WTC11 (cell line): ENCODE measurements at regions not wholly inside any gene's neighbourhood (a gene's known extent, or its start where the extent isn't known, plus 50 kb on each side); places are given as distances from the start of the nearest gene placed in this dataset.

Experiments
- ATAC-seq: fragments of 200-7000 bp; cut with Tn5 transposase; 2 replicates; pipeline ENCODE4 v1.10.0; 2021; ENCODE audit warnings: mild to moderate bottlenecking, moderate library complexity
- CTCF ChIA-PET: fragments of 300-600 bp; sonication (Branson Sonifier 250); formaldehyde crosslinking; loops from one replicate; lab custom pipeline; 2021; ENCODE audit warnings: antibody characterized with exemption; lab: Charles Lee
- POLR2A ChIA-PET: fragments of 350-600 bp; sonication (Branson Sonifier 250); formaldehyde crosslinking; loops from one replicate; lab custom pipeline; 2021; ENCODE audit warnings: antibody characterized with exemption; lab: Charles Lee
- DNase-seq: peaks from one replicate; pipeline ENCODE4 v3.0.0; 2021; ENCODE audit warnings: low spot score
- H3K27ac Mint-ChIP-seq: 2 replicates; pipeline ENCODE4 v1.8.0; 2021; ENCODE audit warnings: mixed read lengths
- H3K27me3 Mint-ChIP-seq: 2 replicates; pipeline ENCODE4 v1.8.0; 2021; ENCODE audit warnings: low read depth, mild to moderate bottlenecking, moderate library complexity, mixed read lengths
- H3K36me3 Mint-ChIP-seq: 2 replicates; pipeline ENCODE4 v1.8.0; 2021; ENCODE audit warnings: mixed read lengths
- H3K4me1 Mint-ChIP-seq: 2 replicates; pipeline ENCODE4 v1.8.0; 2022; ENCODE audit warnings: mixed read lengths
- H3K4me3 Mint-ChIP-seq: 2 replicates; pipeline ENCODE4 v1.8.0; 2021; ENCODE audit warnings: mild to moderate bottlenecking, moderate library complexity, mixed read lengths
- H3K9me3 Mint-ChIP-seq: 2 replicates; pipeline ENCODE4 v1.8.0; 2021; ENCODE audit warnings: mixed read lengths
- CREB1 ChIP-seq: sonication (generic); formaldehyde crosslinking; IDR thresholded peaks from 2 replicates; pipeline ENCODE4 v1.8.0; 2023; ENCODE audit warnings: mild to moderate bottlenecking, missing genetic modification reagents
- CREM ChIP-seq: sonication (generic); formaldehyde crosslinking; IDR thresholded peaks from 2 replicates; pipeline ENCODE4 v1.8.1; 2022; ENCODE audit warnings: mild to moderate bottlenecking, missing genetic modification reagents, moderate library complexity
- ETV6 ChIP-seq: sonication (generic); formaldehyde crosslinking; IDR thresholded peaks from 2 replicates; pipeline ENCODE4 v1.8.1; 2022; ENCODE audit warnings: mild to moderate bottlenecking, missing genetic modification reagents
- GTF2I ChIP-seq: fragments of 250-450 bp; sonication (Bioruptor Pico); conservative IDR thresholded peaks from 2 replicates; pipeline ENCODE4 v1.4.0; 2021; ENCODE audit warnings: mild to moderate bottlenecking
- KAT7 ChIP-seq: sonication (generic); formaldehyde crosslinking; IDR thresholded peaks from 2 replicates; pipeline ENCODE4 v1.8.1; 2023; ENCODE audit warnings: missing genetic modification reagents, mild to moderate bottlenecking, borderline replicate concordance
- NR1H2 ChIP-seq: sonication (generic); formaldehyde crosslinking; IDR thresholded peaks from 2 replicates; pipeline ENCODE4 v1.9.0; 2021; ENCODE audit warnings: mild to moderate bottlenecking, moderate library complexity, missing genetic modification reagents
- NR2C2 ChIP-seq: sonication (generic); formaldehyde crosslinking; IDR thresholded peaks from 2 replicates; pipeline ENCODE4 v1.8.0; 2022; ENCODE audit warnings: mild to moderate bottlenecking, missing genetic modification reagents
- TF ChIP-seq, protein P1 (sequence below): sonication (generic); formaldehyde crosslinking; IDR thresholded peaks from 2 replicates; pipeline ENCODE4 v1.8.1; 2022; ENCODE audit warnings: missing genetic modification reagents, borderline replicate concordance
- TF ChIP-seq, protein P2 (sequence below): sonication (generic); formaldehyde crosslinking; IDR thresholded peaks from 2 replicates; pipeline ENCODE4 v1.8.0; 2022; ENCODE audit warnings: mild to moderate bottlenecking, missing genetic modification reagents
- TF ChIP-seq, protein P3 (sequence below): fragments of 250-450 bp; sonication (Bioruptor Pico); conservative IDR thresholded peaks from 2 replicates; pipeline ENCODE4 v1.9.0; 2021; ENCODE audit warnings: mild to moderate bottlenecking
- TF ChIP-seq, protein P4 (sequence below): sonication (generic); formaldehyde crosslinking; IDR thresholded peaks from 2 replicates; pipeline ENCODE4 v1.8.0; 2023; ENCODE audit warnings: missing genetic modification reagents, mild to moderate bottlenecking, borderline replicate concordance

DNA sequence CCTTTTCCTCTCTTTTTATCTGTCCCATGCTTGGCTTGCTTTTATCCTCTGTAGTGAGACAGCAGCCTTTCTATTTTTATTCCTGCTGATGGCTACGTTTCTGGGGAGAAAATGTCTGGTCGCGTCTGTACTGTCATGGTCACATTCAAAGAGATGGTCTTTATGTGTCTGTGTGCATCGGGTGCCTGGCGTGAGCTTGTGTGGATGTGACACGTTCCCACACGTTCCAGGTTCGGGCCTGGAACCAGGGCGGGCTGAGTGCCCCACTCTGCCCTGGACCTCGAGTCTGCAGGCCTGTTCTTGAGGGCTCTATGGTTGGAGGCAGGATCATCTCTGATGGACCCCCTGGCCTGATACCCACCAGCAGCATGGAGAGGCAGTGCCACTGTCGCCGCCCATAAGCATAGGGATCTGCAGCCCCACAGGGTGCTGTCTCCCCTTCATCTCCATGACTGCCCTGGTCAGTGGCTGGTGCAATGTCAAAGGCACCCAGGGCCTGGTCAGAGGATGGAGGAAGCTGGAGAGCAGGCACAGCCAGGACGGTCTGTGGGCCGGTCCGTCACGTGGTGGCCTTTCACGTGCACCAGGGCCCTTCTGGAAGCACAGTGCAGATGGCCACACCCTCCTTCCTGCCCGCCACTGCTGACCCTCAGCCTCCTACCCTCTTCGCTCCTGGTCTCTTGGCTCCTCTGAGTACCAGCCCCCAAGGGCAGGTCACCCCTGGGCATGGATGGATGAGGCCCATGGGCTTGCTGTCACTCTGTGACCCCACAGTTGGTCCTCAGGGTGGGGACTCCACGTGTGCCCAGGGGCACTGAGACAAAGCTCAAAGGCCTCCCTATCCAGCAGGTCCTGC, 149.2 kb upstream of the TWIST2 start (continued):
- TF ChIP-seq, protein P1, sequence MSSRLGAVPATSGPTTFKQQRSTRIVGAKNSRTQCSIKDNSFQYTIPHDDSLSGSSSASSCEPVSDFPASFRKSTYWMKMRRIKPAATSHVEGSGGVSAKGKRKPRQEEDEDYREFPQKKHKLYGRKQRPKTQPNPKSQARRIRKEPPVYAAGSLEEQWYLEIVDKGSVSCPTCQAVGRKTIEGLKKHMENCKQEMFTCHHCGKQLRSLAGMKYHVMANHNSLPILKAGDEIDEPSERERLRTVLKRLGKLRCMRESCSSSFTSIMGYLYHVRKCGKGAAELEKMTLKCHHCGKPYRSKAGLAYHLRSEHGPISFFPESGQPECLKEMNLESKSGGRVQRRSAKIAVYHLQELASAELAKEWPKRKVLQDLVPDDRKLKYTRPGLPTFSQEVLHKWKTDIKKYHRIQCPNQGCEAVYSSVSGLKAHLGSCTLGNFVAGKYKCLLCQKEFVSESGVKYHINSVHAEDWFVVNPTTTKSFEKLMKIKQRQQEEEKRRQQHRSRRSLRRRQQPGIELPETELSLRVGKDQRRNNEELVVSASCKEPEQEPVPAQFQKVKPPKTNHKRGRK (CRISPR knock-in tag): no peak
- TF ChIP-seq, protein P2, sequence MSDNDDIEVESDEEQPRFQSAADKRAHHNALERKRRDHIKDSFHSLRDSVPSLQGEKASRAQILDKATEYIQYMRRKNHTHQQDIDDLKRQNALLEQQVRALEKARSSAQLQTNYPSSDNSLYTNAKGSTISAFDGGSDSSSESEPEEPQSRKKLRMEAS (CRISPR knock-in tag): no peak
- TF ChIP-seq, protein P3, sequence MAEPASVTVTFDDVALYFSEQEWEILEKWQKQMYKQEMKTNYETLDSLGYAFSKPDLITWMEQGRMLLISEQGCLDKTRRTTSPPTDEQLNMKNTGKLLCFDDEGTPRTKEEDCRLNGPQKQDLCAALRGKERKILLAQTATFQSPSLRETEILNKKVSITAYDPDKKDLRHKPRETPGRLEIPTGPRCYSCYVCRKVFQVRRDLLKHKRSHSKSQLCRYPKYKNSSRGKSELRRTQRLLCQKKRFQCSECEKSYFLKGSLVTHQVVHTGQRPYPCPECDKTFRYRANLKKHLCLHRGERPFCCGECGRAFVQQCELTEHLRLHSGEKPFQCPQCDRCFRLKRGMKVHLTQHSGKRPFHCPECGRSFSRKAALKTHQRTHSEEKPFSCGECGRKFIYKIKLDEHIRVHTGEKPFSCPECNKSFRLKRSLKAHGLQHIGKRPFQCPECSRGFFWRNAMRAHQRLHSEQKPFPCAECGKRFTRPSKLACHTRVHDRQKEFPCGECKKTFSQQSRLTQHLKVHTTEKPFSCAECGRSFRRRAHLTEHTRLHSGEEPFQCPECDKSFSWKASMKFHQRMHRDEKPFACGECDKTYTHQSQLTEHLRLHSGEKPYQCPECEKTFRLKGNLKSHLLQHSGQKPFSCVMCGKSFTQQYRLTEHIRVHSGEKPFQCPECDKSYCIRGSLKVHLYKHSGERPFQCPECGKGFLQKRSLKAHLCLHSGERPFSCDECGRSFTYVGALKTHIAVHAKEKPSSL: no peak
- TF ChIP-seq, protein P4, sequence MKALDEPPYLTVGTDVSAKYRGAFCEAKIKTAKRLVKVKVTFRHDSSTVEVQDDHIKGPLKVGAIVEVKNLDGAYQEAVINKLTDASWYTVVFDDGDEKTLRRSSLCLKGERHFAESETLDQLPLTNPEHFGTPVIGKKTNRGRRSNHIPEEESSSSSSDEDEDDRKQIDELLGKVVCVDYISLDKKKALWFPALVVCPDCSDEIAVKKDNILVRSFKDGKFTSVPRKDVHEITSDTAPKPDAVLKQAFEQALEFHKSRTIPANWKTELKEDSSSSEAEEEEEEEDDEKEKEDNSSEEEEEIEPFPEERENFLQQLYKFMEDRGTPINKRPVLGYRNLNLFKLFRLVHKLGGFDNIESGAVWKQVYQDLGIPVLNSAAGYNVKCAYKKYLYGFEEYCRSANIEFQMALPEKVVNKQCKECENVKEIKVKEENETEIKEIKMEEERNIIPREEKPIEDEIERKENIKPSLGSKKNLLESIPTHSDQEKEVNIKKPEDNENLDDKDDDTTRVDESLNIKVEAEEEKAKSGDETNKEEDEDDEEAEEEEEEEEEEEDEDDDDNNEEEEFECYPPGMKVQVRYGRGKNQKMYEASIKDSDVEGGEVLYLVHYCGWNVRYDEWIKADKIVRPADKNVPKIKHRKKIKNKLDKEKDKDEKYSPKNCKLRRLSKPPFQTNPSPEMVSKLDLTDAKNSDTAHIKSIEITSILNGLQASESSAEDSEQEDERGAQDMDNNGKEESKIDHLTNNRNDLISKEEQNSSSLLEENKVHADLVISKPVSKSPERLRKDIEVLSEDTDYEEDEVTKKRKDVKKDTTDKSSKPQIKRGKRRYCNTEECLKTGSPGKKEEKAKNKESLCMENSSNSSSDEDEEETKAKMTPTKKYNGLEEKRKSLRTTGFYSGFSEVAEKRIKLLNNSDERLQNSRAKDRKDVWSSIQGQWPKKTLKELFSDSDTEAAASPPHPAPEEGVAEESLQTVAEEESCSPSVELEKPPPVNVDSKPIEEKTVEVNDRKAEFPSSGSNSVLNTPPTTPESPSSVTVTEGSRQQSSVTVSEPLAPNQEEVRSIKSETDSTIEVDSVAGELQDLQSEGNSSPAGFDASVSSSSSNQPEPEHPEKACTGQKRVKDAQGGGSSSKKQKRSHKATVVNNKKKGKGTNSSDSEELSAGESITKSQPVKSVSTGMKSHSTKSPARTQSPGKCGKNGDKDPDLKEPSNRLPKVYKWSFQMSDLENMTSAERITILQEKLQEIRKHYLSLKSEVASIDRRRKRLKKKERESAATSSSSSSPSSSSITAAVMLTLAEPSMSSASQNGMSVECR (CRISPR knock-in tag): no peak
- no peak for TF ChIP-seq CREB1 (CRISPR knock-in tag)
- no peak for TF ChIP-seq KAT7 (CRISPR knock-in tag)

DNA sequence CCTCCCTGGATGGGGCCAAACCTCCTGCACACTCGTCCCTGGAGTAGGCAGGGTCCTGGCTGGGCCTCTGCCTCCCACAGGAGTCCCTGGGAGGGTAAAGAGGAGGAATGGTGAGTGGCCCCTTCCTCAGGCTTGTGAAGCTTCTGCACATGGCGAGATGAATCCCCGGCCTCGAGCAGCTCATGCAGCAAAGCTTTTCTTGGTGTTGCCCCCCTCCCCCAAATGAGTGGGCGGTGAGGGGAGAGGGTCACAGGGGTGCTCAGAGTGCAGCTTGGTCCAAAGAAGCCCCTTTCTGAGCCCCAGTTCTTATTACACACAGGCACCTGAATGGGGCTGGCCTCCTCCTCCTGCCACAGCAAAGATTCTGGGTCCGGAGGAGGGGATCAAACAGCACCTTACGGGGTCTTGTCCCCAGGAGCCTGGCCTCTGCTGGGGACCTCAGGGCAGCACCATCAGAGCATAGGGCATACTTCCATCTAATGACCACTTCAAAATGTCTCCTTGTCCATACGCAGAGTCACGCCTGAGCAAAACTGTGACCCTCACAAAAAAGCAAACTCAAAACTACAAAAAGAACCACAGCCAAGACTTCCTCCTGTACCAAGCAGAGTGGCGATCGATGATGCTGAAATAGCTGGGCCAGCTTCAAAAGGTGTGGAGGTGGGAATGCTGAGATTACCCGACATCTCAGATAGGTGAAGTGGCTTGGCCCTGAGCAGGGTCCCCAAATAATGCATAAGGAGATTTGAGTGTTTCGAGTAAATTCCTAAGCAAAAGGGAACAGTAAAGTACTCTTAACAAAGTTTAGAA, 148.4 kb upstream of the TWIST2 start:
- ChIA-PET CTCF (no interaction called here), POLR2A (interaction anchor here (0.5 kb wide), 1 partner anchor 863 kb away, joined by 4 read pairs; no protein-coding TSS in a partner anchor)
- no peaks in the 10 kb centered on the region for H3K4me1 Mint-ChIP-seq
- H3K27me3 Mint-ChIP-seq: no peaks in the 10 kb centered on the region
- ATAC-seq: no peak
- TF ChIP-seq CREM (CRISPR knock-in tag) (no peak), NR1H2 (CRISPR knock-in tag) (no peak), NR2C2 (CRISPR knock-in tag) (no peak), GTF2I (CRISPR knock-in tag) (no peak), ETV6 (no peak)
- TF ChIP-seq, protein P3: no peak
- no peak overlapping the region for H3K27ac Mint-ChIP-seq
- H3K9me3 Mint-ChIP-seq: peaks cover under 1% of the 10 kb centered on the region
- no peak for DNase-seq
- H3K4me3 Mint-ChIP-seq: no peak overlapping the region
- H3K36me3 Mint-ChIP-seq: no peaks in the 10 kb centered on the region
